ENCODE measurements at regions not wholly inside any gene's neighbourhood (a gene's known extent, or its start where the extent isn't known, plus 50 kb on each side); places are given as distances from the start of the nearest gene placed in this dataset.

DNA sequence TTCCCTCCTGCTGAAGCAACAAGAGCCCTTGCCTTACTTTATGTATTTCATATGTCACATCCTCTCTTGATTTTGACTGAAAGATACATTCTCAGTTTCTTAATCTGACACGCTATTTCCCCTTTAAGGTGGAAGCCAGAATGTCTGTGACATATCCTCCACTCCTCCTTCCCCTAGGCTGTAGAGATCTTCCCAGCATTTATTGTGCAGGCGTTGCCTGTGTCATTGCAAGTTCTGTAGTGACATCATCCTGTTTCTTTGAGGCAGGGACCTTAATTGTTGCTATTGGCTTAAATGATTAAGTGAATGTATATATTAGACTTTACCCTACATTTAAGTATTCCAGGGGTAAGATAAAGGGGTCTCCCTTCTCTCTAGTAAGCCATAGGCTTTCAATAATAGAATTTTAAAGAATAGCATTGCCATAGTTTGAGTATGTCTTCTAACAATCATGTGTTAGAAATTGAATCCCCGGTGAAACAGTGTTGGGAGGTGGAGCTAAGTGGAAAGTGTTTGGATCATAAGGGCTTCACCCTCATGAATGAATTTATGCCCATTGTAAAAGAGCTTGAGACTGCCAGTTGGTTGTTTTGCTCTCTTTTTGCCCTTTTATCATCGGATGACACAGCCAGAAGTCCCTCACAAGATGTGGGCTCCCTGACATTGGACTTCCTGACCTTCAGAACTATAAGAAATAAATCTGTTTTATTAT, 189.5 kb upstream of the CDC14C start:
- no peak overlapping the region for H3K27ac ChIP-seq (ENCODE audit: low read depth)
- H3K4me1 ChIP-seq (ENCODE audit: insufficient read depth), result no peaks in the 10 kb centered on the region
- Mint-ChIP-seq H3K27ac (no peak overlapping the region), H3K9me3 (peaks cover 27% of the 10 kb centered on the region), H3K36me3 (ENCODE audit: low read depth) (peaks cover 19% of the 10 kb centered on the region), H3K27me3 (ENCODE audit: insufficient read depth, low read depth, poor library complexity) (peaks cover under 1% of the 10 kb centered on the region), H3K4me3 (no peak overlapping the region), H3K4me1 (no peaks in the 10 kb centered on the region)
- H3K79me2 ChIP-seq (replicated peaks; ENCODE audit: insufficient read depth), result no peaks in the 10 kb centered on the region
- H3K4me3 ChIP-seq, result no peak overlapping the region
- ATAC-seq (no peak), DNase-seq (ENCODE audit: low spot score) (no peak)
- H2AFZ ChIP-seq, result no peak overlapping the region
- H4K20me1 ChIP-seq (replicated peaks; ENCODE audit: insufficient read depth), result no peaks in the 10 kb centered on the region
- H3K27me3 ChIP-seq (ENCODE audit: insufficient read depth), result no peaks in the 10 kb centered on the region
- no peaks in the 10 kb centered on the region for H3F3A ChIP-seq (replicated peaks; ENCODE audit: low read depth)
- no peak overlapping the region for H3K4me2 ChIP-seq
- TF ChIP-seq, protein P1, sequence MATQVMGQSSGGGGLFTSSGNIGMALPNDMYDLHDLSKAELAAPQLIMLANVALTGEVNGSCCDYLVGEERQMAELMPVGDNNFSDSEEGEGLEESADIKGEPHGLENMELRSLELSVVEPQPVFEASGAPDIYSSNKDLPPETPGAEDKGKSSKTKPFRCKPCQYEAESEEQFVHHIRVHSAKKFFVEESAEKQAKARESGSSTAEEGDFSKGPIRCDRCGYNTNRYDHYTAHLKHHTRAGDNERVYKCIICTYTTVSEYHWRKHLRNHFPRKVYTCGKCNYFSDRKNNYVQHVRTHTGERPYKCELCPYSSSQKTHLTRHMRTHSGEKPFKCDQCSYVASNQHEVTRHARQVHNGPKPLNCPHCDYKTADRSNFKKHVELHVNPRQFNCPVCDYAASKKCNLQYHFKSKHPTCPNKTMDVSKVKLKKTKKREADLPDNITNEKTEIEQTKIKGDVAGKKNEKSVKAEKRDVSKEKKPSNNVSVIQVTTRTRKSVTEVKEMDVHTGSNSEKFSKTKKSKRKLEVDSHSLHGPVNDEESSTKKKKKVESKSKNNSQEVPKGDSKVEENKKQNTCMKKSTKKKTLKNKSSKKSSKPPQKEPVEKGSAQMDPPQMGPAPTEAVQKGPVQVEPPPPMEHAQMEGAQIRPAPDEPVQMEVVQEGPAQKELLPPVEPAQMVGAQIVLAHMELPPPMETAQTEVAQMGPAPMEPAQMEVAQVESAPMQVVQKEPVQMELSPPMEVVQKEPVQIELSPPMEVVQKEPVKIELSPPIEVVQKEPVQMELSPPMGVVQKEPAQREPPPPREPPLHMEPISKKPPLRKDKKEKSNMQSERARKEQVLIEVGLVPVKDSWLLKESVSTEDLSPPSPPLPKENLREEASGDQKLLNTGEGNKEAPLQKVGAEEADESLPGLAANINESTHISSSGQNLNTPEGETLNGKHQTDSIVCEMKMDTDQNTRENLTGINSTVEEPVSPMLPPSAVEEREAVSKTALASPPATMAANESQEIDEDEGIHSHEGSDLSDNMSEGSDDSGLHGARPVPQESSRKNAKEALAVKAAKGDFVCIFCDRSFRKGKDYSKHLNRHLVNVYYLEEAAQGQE (IDR thresholded peaks at IDR 0.05; ENCODE audit: unreplicated experiment), result no peak
- TF ChIP-seq ZNF114 (CRISPR knock-in tag; IDR thresholded peaks at IDR 0.05) (no peak), CREB1 (CRISPR knock-in tag; IDR thresholded peaks at IDR 0.05; ENCODE audit: low read depth) (no peak), JUNB (IDR thresholded peaks at IDR 0.05; ENCODE audit: unreplicated experiment) (no peak), ZNF462 (CRISPR knock-in tag; IDR thresholded peaks at IDR 0.05) (no peak), NANOG (IDR thresholded peaks at IDR 0.05; ENCODE audit: borderline replicate concordance) (no peak), EZH2phosphoT487 (IDR thresholded peaks at IDR 0.05; ENCODE audit: unreplicated experiment) (no peak), POLR2AphosphoS5 (IDR thresholded peaks at IDR 0.05; ENCODE audit: low read depth) (no peak)
- TF ChIP-seq, protein P2, sequence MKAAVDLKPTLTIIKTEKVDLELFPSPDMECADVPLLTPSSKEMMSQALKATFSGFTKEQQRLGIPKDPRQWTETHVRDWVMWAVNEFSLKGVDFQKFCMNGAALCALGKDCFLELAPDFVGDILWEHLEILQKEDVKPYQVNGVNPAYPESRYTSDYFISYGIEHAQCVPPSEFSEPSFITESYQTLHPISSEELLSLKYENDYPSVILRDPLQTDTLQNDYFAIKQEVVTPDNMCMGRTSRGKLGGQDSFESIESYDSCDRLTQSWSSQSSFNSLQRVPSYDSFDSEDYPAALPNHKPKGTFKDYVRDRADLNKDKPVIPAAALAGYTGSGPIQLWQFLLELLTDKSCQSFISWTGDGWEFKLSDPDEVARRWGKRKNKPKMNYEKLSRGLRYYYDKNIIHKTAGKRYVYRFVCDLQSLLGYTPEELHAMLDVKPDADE (IDR thresholded peaks at IDR 0.05), result no peak
- TF ChIP-seq, protein P3, sequence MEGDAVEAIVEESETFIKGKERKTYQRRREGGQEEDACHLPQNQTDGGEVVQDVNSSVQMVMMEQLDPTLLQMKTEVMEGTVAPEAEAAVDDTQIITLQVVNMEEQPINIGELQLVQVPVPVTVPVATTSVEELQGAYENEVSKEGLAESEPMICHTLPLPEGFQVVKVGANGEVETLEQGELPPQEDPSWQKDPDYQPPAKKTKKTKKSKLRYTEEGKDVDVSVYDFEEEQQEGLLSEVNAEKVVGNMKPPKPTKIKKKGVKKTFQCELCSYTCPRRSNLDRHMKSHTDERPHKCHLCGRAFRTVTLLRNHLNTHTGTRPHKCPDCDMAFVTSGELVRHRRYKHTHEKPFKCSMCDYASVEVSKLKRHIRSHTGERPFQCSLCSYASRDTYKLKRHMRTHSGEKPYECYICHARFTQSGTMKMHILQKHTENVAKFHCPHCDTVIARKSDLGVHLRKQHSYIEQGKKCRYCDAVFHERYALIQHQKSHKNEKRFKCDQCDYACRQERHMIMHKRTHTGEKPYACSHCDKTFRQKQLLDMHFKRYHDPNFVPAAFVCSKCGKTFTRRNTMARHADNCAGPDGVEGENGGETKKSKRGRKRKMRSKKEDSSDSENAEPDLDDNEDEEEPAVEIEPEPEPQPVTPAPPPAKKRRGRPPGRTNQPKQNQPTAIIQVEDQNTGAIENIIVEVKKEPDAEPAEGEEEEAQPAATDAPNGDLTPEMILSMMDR (conservative IDR thresholded peaks at IDR 0.05; ENCODE audit: low read depth in 2 of 2), result no peak
- peaks cover 3% of the 10 kb centered on the region; the same call in 1 of the 2 replicates for H3K9me2 ChIP-seq (ENCODE audit: insufficient read depth)
- H3K36me3 ChIP-seq (ENCODE audit: insufficient read depth), result peaks cover 3% of the 10 kb centered on the region; the same call in 1 of the 2 replicates
